HuH-7.5 (cell line): ENCODE measurements at regions not wholly inside any gene's neighbourhood (a gene's known extent, or its start where the extent isn't known, plus 50 kb on each side); places are given as distances from the start of the nearest gene placed in this dataset.
"Not testable (repeated sequence)": the region's sequence is repeated elsewhere in the genome, so short reads cannot be mapped to it uniquely, and the experiment has no call there.

Experiments used
- DNase-seq: peaks from one replicate; pipeline ENCODE4 v3.0.0; 2011; ENCODE audit warnings: low spot score

- DNase-seq: no peak
Measured at GRCh38 chr13:30065181-30065580, 214.8 kb upstream of the UBL3 start.

DNA sequence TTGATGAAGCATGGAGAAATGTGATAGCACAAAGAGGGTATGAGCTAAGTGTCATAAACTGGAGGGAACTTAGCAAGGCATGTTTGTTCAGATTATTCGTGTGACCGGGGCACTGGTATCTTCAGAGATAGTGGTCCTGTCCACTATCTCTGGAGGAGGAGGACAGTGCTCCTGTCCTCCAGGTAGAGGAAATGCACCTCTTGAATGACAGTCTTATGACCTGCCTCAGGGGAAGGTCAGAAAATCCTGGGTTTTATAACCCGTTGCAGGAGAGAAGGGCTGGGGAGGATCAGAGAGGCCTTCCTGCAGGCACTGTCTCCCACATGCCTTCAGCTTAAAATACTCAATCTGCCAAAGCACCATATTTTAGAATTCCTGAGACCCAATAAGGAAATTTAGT is 213.5 kb upstream of the UBL3 start:
- no peak for DNase-seq

- no peak for DNase-seq
Measured at GRCh38 chr13:30061217-30061616, 210.8 kb upstream of the UBL3 start.

DNA sequence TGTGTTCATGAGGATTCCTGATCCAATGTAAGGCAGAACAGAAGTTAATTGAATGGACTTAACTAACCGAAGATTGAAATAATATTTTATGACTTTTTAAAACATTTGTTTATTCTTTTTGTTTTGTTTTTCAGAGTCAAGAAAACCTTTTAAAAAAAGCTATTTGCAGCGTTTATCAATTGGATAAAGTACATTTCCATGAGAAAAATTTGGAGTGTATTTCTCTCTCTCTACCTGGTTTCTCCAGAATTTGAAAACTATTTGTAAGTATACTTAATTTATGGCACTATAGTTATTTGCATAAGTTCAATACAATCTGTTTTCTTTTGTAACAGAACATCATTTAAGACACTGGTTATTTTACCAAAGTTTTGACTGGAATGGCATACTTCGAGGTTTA is 208.0 kb upstream of the UBL3 start:
- DNase-seq: no peak

- not testable (repeated sequence) for DNase-seq
Measured at GRCh38 chr13:30054546-30054945, 204.1 kb upstream of the UBL3 start.

- no peak for DNase-seq
Measured at GRCh38 chr13:30053939-30054338, 203.5 kb upstream of the UBL3 start.

DNA sequence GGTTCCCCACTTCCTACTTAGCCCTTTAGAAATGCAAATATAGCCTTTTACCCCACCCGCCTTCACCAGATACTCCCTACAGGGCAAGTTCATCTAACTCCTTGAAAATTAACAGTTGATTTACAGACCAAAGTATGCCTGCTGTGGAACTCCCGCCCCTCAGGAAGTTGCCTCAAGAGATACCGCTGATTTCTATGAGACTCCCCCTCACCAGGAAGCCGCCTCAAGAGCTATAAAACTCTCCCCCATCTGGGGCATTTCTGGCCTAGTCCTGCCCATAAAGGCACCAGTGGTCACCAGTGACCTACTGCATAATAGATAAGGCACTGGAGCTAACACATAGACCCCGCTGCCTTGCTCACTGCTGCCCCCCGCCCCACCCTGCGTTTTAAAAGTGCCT is 201.7 kb upstream of the UBL3 start:
- DNase-seq: no peak

- DNase-seq: no peak
Measured at GRCh38 chr13:30051531-30052060, 201.2 kb upstream of the UBL3 start.

- DNase-seq: no peak
Measured at GRCh38 chr13:30049692-30050091, 199.3 kb upstream of the UBL3 start.

GRCh38 chr13:30047154-30047874 is 196.9 kb upstream of the UBL3 start:
- DNase-seq: no peak

GRCh38 chr13:30045916-30046704 is 195.7 kb upstream of the UBL3 start:
- DNase-seq: no peak

DNA sequence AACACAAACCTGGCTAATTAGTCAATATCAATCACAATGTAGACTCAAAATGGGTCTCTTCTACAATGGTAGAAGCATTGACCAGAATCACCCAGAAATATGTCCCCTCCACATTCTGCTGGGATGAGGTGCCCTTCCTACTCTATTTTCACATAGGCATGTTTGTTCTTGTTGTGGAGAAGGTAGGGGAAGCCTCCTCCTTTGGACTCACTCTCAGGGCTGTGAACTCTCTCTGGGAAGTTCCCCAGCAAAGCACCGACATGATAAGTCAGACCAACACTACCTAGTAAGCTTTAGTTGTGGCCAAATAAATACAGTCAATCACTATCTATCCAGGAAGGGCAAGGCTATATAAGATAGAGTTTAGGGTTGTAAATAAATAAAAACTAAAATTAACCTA is 194.5 kb upstream of the UBL3 start:
- no peak for DNase-seq

GRCh38 chr13:30043631-30043925 is 193.2 kb upstream of the UBL3 start:
- DNase-seq: no peak

GRCh38 chr13:30042891-30043630 is 192.6 kb upstream of the UBL3 start:
- no peak for DNase-seq

GRCh38 chr13:30042272-30042671 is 191.9 kb upstream of the UBL3 start:
- DNase-seq: no peak

GRCh38 chr13:30039511-30039911 is 189.1 kb upstream of the UBL3 start:
- no peak for DNase-seq

DNA sequence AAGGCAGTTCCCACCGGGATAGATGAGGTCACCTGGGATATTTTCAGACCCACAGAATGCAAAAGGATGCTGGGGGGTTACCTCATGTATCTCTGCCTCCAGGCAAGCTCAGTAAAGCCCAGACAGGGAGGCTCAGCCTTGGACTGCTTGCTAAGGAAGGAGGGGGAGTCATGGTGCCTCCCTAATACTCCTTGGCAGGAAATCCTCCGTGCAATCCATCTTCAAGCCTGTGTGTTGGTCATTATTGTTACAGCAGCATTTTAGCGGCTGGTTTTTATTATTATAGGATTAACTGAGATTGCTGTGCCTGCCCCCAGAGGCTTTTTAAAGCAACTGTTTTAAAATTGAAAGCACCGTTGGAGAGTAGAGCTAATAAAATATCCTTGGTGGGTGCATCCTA is 188.5 kb upstream of the UBL3 start:
- DNase-seq: no peak

GRCh38 chr13:30037766-30038165 is 187.3 kb upstream of the UBL3 start:
- DNase-seq: no peak

DNA sequence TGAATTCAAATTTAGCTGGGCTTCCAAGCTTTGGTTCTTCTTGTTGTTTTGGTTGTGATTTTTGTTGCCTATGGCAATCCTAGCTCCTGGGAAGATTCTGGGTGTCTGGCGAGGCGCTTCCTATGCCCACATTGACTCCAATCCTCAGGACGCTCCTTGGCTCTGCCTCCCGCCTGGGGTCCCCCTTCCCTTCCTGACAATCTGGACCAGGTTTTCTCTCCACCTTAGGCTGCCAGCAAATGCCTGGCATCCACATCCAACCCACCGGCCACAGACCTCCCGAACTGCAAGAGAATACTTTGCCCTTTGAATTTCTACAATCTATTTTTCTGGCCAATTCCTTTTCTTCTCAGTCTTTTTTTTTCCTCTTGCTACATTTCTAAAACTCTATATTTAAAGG is 186.9 kb upstream of the UBL3 start:
- no peak for DNase-seq

DNA sequence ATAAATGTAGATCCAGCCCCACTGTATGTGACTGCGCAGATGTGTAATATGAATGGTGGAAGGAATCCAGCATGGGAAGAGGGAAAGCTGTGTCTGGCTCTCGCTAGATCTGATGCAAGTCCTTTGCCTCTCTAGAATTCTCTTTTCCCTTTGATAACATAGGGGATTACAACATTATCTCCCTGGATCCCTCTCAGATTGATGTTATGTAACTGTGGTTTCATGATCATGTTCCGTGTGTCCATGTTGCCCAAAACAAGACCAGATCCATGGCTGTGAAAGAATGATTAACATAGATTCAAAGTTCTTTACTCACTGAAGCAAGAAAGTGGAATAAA is 184.0 kb upstream of the UBL3 start:
- no peak for DNase-seq

- no peak for DNase-seq
Measured at GRCh38 chr13:30033681-30034457, 183.5 kb upstream of the UBL3 start.

DNA sequence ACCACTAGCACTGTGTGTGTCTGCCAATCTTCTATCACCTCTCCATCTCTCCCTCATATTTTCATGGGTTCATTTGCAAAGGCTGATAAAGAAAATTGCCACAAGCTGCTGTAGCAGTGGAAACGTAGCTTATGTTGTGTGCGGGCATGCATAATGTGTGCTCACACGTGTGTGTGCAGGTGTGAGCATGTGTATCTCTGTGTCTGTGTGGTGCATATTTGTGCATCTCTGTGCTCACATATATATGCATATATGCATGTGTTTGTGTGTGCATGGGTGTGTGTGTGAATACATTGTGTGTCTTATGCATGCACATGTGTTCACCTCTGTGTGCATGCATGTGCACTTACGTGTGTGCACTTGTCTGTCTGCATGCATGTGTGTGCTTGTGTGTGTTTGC is 181.8 kb upstream of the UBL3 start:
- no peak for DNase-seq
